WERI-Rb-1 (cell line): ENCODE measurements at regions not wholly inside any gene's neighbourhood (a gene's known extent, or its start where the extent isn't known, plus 50 kb on each side); places are given as distances from the start of the nearest gene placed in this dataset.

Source experiments
- DNase-seq: peaks from one replicate; pipeline ENCODE4 v3.0.0-alpha.2; 2020
- H3K27ac ChIP-seq: fragments of 250-450 bp; sonication (Bioruptor Pico); 2 replicates; pipeline ENCODE4 v1.5.1; 2020; ENCODE audit warnings: mild to moderate bottlenecking, moderate library complexity
- H3K27me3 ChIP-seq: fragments of 250-450 bp; sonication (Bioruptor Pico); 2 replicates; pipeline ENCODE4 v1.5.1; 2021; ENCODE audit warnings: mild to moderate bottlenecking, low read depth, moderate library complexity; ENCODE audit not compliant: insufficient read depth, severe bottlenecking
- H3K36me3 ChIP-seq: fragments of 250-450 bp; sonication (Bioruptor Pico); 2 replicates; pipeline ENCODE4 v1.5.1; 2020; ENCODE audit warnings: mild to moderate bottlenecking, moderate library complexity
- H3K4me3 ChIP-seq: 2 replicates; pipeline ENCODE4 v1.5.1; 2011; ENCODE audit warnings: low read depth, mild to moderate bottlenecking, control low read depth, low read length
- H3K9me3 ChIP-seq: fragments of 250-450 bp; sonication (Bioruptor Pico); 2 replicates; pipeline ENCODE4 v1.5.1; 2021; ENCODE audit warnings: mild to moderate bottlenecking, moderate library complexity; ENCODE audit not compliant: severe bottlenecking
- TF ChIP-seq, protein P1 (sequence below): IDR thresholded peaks from 2 replicates; pipeline ENCODE4 v1.5.1; 2011; ENCODE audit warnings: low read depth, mild to moderate bottlenecking, control low read depth, inconsistent platforms, low read length

DNA sequence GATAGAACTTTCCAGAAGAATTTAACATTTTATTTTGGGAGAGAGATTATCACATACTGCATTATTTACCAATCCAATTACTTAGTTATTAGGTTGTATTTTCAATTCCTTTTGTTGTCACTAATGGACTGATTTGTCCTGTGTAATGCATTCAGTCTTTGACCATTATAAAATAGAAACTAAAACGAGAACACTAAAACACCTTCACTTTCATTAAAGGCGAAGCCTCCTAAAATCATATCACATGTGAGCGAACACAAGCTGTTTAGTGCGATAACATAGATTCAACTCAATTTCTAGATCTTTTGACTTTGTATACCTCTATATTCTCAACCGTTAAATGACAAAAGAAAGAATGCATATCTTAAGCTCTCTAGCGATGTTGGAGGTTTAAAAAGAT lies 253.4 kb downstream of the VGLL3 start:
- DNase-seq, result no peak
- H3K27me3 ChIP-seq, result no peaks in the 10 kb centered on the region
- no peaks in the 10 kb centered on the region for H3K36me3 ChIP-seq
- H3K27ac ChIP-seq, result no peak overlapping the region
- no peaks in the 10 kb centered on the region for H3K9me3 ChIP-seq
- no peak overlapping the region for H3K4me3 ChIP-seq
- TF ChIP-seq, protein P1, sequence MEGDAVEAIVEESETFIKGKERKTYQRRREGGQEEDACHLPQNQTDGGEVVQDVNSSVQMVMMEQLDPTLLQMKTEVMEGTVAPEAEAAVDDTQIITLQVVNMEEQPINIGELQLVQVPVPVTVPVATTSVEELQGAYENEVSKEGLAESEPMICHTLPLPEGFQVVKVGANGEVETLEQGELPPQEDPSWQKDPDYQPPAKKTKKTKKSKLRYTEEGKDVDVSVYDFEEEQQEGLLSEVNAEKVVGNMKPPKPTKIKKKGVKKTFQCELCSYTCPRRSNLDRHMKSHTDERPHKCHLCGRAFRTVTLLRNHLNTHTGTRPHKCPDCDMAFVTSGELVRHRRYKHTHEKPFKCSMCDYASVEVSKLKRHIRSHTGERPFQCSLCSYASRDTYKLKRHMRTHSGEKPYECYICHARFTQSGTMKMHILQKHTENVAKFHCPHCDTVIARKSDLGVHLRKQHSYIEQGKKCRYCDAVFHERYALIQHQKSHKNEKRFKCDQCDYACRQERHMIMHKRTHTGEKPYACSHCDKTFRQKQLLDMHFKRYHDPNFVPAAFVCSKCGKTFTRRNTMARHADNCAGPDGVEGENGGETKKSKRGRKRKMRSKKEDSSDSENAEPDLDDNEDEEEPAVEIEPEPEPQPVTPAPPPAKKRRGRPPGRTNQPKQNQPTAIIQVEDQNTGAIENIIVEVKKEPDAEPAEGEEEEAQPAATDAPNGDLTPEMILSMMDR, result no peak

DNA sequence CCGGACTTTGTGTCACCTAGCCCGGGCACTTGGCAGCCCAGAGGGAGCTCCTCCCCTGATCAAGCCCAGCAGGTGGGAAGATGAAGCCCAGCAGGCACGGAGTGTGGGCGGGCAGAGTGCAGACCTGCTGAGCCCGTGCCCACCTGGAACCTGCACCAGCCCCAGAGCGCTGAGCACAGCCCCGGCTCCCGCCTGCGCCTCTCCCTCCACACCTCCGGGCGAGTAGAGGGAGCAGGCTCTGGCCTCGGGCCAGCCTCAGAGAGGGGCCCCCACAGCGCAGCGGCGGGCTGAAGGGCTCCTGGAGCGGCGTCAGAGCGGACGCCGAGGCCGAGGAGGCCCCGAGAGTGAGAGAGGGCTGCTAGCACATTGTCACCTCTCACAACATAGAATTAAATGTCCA lies 257.7 kb downstream of the VGLL3 start:
- no peak for DNase-seq
- TF ChIP-seq, protein P1, result no peak
- no peak overlapping the region for H3K27ac ChIP-seq
- H3K36me3 ChIP-seq, result no peaks in the 10 kb centered on the region
- H3K27me3 ChIP-seq, result no peaks in the 10 kb centered on the region
- no peak overlapping the region for H3K4me3 ChIP-seq
- H3K9me3 ChIP-seq, result no peaks in the 10 kb centered on the region

- Histone ChIP-seq H3K27ac (no peak overlapping the region), H3K9me3 (no peaks in the 10 kb centered on the region), H3K27me3 (no peaks in the 10 kb centered on the region), H3K4me3 (no peak overlapping the region), H3K36me3 (no peaks in the 10 kb centered on the region)
- TF ChIP-seq, protein P1, result no peak
- no peak for DNase-seq
These were observed 259.4 kb downstream of the VGLL3 start for GRCh38 chr3:86731501-86731901.

- TF ChIP-seq, protein P1, result no peak
- no peaks in the 10 kb centered on the region for H3K36me3 ChIP-seq
- no peak overlapping the region for H3K4me3 ChIP-seq
- no peaks in the 10 kb centered on the region for H3K27me3 ChIP-seq
- H3K27ac ChIP-seq, result no peak overlapping the region
- DNase-seq, result no peak
- no peaks in the 10 kb centered on the region for H3K9me3 ChIP-seq
These were observed 267.5 kb downstream of the VGLL3 start for GRCh38 chr3:86723433-86723832.

DNA sequence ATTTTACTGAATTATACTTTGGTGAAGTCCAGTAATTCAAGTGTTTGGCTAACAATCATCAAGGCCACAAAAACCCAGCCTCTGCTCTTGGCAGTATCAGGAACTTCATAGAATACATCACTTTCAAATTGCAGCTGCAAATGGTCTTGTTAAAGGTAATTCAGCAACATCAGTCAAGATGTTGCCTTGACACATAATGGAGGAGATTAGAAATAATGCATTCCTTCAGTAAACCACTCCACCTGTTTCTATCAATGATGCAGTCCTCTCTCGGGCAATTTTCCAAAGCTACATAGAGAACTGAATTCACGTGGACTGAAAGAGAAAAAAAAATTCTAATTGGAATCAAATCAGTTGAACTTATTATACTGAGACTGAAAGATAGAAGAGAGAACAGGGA lies 279.3 kb downstream of the VGLL3 start:
- no peak for DNase-seq
- no peak overlapping the region for H3K4me3 ChIP-seq
- no peaks in the 10 kb centered on the region for H3K27me3 ChIP-seq
- no peaks in the 10 kb centered on the region for H3K9me3 ChIP-seq
- TF ChIP-seq, protein P1, result no peak
- no peaks in the 10 kb centered on the region for H3K36me3 ChIP-seq
- no peak overlapping the region for H3K27ac ChIP-seq

GRCh38 chr3:86708893-86709292 lies 282.1 kb downstream of the VGLL3 start:
- H3K4me3 ChIP-seq, result no peak overlapping the region
- no peaks in the 10 kb centered on the region for H3K27me3 ChIP-seq
- no peak overlapping the region for H3K27ac ChIP-seq

More at GRCh38 chr3:86708893-86709292, 282.1 kb downstream of the VGLL3 start:
- Histone ChIP-seq H3K36me3 (no peaks in the 10 kb centered on the region), H3K9me3 (no peaks in the 10 kb centered on the region)
- no peak for DNase-seq
- TF ChIP-seq, protein P1, result no peak
